NCI-H2227 treated with DMSO at 0.1 percent for 48 hours (cell line): ENCODE measurements at regions not wholly inside any gene's neighbourhood (a gene's known extent, or its start where the extent isn't known, plus 50 kb on each side); places are given as distances from the start of the nearest gene placed in this dataset.
"Not testable (repeated sequence)": the region's sequence is repeated elsewhere in the genome, so short reads cannot be mapped to it uniquely, and the experiment has no call there.

Experiments used
- DNase-seq: peaks from one replicate; lab custom pipeline; 2025; lab: John Stamatoyannopoulos, UW

DNA sequence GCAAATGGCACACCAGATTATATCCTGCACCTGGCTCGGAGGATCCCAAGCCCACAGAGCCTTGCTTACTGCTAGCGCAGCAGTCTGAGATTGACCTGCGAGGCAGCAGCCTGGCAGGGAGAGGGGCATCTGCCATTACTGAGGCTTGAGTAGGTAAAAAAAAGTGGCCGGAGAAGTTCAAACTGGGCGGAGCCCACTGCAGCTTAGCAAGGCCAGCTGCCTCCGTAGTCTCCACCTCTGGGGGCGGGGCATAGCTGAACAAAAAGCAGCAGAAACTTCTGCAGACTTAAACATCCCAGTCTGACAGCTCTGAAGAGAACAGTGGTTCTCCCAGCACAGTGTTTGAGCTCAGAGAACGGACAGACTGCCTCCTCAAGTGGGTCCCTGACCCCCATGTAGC, 85.4 kb upstream of the TMEM170B start:
- DNase-seq, result not testable (repeated sequence)

DNA sequence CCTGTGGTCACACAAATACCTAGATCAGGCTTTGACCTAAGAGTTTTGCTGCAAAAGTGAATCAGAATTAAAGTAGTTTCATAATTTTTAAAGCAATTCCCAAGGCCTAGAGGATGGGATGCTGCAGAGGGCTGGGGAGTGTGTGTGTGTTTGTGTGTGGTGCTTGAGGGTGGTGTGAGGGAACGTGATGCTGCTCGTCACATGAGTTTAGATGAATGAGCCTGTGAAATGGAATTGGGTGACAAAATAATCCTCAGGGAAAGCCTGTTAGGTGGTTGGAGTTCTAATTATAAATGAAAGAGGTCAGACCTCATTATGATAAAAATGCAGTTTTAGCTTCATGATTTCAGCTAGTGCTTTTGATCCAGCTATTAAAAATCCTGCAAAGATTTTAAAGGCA, 87.5 kb upstream of the TMEM170B start:
- no peak for DNase-seq

DNA sequence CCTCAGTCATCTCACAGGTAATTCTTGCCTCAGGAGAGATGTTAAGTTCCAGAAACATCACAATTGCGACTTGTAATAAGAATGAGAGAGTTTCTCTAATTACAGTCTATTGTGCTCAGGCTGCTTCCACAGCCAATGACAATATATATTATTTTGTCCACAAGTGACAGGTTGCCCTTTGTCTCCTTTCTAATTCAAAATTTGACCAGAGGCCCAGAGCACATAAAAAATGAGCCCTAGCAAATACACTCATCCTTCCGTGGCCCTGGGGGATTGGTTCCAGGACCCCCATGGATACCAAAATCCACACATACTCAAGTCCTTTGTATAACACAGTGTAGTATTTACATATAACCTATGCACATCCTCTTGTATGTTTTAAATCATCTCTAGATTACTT, 88.1 kb upstream of the TMEM170B start:
- no peak for DNase-seq

DNA sequence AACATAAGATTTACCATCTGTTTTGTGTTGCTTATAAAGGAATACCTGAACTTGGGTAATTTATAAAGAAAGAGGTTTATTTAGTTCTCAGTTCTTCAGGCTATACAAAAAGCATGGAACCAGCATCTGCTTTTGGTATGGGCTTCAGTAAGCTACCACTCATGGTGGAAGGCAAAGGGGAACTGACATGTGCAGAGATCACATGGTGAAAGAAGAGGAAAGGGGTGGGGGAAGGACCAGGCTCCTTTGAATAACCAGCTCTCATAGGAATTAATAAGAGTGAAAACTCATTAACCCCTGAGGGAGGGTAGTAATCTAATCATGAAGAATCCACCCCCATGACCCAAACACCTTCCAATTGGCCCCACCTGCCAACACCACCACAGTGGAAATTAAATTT, 89.5 kb upstream of the TMEM170B start:
- DNase-seq, result no peak

DNA sequence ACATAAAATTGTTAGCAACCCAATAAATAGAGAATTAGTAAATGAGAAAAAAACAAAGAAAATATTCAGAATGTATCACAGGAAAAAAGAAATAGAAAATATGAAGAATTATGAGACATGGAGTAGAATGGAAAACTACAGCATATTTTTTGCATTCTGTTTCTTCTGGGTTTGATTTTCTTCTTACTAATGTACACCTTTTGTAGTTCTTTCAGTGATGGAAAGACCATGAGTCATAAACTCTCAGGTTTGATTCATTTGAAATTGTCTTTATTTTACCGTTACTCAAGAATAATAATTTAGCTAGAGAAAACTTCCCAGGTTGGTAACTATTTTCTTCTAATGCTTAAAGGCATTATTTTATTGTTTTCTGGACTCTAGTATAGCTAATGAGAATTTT, 90.3 kb upstream of the TMEM170B start:
- DNase-seq, result no peak

DNA sequence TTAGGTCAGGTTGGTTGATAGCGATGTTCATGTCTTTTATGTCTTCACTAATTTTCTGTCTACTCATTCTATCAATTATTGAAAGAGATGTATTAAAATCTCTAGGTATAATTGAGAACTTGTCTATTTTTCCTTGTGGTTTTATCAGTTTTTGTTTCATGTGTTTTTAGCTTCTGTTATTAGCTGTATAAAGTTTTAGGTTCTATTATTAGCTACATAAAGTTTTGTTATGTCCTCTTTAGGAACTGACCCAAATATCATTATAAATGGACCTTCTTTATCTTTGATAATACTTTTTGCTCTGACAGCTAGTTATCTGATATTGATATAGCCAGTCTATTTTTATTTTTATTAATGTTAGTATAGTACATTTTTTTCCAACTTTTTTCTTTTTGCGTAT, 92.4 kb upstream of the TMEM170B start:
- no peak for DNase-seq

DNA sequence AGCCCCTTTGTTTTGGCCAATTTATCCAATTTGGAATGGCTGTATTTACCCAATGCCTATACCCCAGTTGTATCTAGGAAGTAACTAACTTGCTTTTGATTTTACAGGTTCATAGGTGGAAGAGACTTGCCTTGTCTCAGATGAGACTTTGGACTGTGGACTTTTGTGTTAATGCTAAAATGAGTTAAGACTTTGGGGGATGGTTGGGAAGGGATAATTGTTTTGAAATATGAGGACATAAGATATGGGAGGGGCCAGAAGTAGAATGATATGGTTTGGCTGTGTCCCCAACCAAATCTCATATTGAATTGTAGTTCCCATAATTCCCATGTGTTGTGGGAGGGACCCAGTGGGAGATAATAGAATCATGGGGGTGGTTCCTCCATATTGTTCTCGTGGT, 94.4 kb upstream of the TMEM170B start:
- not testable (repeated sequence) for DNase-seq

DNA sequence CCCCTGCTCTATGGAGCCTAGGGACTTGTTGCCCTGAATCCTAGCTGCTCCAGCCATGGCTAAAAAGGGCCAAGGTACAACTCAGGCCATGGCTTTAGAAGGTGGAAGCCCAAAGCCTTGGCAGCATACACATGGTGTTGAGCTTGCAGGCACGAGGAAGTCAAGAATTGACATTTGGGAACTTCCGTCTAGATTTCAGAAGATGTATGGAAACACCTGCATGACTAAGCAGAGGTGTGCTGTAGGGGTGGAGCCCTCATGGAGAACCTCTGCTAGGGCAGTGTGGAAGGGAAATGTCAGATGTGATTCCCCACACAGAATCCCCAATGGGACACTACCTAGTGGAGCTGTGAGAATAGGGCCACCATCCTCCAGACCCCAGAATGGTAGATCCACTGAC, 95.1 kb upstream of the TMEM170B start:
- no peak for DNase-seq

DNA sequence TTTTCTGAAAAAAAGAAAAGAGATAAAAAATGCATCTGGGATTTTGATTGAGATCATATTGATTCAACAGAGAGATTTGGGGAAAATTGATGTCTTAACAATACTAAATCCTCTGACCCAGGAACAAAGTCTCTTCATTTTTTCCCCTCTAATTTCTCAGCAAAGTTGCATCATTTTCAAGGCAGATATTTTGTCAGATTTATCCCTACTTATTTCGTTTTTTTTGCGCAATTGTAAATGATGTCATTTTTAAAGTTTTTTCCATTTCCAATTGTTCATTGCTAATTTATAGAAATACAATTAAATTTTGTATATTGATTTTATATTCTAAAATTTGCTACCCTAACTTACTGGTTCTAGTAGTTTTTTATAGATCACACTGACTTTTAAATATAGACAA, 97.7 kb upstream of the TMEM170B start:
- no peak for DNase-seq

DNA sequence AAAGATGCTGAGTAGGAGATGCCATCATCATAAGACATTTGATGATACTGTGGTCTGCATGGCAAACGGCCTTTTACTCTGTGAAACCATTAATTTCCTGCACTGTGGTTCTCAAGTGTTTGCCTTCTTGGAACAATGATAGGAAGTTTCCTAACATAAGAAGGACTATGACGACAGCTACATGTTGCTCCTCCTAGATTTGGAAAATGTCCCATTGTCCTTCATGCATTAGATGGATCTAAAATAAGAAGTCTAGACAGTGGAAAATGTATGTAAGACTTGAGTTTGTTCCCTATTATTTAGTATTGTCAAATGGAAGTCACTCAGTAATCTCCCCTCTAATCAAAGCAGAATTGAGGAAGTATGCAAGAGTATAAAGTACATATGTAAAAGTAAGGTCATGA, 98.5 kb upstream of the TMEM170B start:
- DNase-seq, result no peak

DNA sequence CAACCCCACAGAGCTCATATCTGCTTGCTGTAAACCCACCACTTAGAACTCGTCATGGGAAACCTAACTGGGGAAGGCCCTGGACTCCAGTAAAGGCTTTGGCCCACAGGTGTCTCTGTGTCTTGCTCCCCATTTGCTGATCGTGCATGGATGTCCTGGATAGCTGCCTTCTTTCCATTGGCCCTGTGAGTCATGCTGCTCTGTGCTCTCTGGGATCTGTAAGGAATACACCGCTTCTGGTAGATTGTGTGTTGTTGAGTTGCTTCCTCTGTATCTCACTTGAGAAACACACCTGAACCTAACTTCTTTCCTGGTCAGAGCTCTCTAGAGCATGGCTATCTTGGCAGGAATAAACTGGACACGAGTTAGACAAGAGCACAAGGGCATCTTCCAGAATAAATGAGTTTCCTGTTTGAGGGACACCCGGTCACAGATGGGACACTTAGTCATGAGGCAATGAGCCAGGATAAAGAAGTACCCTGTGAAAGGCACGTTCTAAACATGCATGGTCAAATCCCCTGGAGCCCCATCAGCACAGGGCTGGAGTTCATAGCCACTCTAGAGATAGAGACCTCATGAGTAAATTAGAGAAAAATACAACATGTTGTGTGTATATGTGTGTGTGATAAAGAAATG, 99.6 kb upstream of the TMEM170B start:
- no peak for DNase-seq

DNA sequence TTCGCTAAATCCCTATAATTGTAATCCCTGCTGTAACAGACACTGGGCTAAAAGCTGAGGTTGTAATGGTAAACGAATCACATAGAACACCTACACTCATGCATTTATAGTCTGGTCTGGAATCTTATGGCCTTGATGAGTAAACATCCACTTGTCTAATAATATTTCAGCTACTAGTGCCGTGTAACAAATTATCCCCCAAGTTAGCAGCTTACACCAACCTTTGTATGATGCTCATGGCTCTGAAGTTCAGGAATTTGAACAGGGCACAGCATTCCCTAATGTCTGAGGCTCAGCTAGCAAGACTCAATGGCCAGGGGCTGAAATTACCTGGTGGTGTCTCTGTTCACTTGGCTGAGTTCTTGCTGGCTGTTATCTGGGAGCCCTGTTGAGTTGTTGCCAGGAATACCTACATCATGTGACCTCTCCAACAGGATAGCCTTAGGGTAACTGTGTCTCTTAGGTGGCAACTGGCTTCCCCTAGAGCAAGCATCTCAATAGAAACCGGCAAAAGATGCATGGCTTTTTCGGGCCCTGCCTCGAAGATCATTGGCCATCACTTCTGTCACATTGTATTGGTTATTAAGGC, 100.9 kb upstream of the TMEM170B start:
- DNase-seq, result no peak

DNA sequence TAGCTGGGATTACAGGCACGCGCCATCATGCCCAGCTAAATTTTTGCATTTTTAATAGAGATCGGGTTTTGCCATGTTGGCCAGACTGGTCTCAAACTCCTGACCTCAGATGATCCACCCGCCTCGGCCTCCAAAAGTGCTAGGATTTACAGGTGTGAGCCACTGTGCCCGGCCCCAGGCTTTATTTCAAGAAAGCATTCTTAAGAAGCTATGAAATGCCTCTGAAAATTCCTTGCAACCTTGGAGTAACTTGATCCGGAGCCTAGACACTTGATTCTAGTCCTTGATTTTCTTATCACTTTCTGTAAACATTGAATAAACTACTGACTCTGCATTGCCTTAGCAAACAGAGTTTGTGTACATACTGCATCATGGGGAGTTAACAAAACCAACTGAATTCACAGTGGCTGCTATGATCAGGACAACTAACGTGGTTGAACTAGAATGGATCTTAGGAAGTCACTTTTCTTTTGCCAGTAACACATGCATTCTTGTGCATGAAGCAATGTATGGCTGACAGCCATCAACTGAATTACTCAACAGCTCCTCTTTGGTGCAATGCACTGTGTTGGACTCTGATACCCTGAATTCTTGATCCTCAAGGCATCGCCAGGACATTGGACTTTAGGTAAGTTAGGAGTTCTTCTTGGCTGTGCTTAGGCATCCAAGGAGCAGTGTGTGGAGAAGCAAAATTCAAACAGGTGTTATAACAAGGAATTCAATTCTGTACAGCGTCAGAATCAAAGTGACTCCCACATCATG, 102.8 kb upstream of the TMEM170B start:
- DNase-seq, result no peak

DNA sequence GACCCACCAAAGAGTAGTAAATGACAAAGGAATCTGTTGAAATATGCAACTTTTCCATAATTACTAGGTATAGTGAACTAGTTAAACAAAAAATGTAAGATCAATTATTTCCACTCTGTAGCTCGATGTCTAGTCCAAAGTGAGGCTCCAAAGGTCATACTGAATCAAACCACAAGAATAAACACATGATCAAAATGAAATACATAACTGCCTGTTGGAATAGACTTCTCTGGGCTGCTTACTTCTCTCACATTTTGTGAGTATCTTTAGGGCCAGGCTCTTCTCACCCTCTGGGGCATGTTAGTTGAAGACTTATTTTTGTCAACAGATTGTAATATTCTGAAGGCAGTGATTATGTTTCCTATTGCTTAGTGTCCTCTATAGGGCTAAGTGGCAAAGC, 103.7 kb upstream of the TMEM170B start:
- no peak for DNase-seq

DNA sequence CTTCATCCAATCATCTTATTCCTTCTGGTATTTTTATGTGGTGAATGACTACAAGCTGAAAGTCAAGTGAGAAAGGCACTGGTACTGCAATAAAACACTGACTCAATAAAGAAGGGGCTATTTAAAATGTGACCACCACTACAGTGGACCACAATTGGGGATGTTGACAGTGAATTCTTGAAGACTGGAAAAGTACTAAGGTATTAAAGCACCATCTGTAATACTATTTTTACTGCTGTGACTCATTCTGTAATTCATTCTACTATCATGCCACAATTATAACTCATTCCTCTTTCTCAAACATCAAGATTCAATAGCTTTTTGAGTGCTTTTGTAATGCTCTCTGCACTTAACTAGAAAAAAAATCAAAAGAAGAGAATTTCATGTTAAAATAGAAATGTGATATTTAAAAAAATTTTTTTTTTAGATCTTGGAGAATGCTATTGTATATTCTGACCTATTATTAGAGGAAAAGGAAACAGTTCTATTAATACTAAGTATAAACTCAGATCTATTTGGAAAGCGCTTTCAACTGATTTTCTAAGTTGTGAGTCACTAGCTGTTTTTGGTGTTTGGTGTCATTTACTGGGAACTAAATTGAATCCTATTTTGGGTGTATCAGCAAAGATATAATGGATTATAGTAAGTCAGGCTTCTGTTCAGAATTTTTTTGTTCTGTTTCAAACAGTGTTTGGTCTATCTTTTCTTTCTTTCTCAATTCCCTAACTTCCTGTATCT, 104.7 kb upstream of the TMEM170B start:
- DNase-seq, result no peak

DNA sequence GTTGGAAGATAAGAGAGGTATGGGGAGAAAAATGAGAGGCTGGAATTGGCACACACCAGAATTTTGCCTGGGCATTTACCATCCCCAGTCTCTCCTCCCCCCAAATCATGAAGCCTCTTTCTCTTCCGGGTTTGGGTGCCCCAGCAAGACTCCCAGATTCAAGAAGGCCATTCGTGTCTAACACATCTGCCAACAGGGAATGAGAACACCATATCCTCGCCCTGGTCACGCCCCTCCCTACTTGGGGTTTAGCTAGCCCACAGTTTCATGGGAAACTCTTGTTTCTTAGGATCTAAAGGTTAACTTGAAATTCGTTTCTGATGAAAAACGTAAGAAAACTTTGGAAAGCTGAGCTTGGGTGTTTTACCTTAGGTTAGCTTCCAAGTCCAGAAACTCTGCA, 105.5 kb upstream of the TMEM170B start:
- DNase-seq, result no peak

DNA sequence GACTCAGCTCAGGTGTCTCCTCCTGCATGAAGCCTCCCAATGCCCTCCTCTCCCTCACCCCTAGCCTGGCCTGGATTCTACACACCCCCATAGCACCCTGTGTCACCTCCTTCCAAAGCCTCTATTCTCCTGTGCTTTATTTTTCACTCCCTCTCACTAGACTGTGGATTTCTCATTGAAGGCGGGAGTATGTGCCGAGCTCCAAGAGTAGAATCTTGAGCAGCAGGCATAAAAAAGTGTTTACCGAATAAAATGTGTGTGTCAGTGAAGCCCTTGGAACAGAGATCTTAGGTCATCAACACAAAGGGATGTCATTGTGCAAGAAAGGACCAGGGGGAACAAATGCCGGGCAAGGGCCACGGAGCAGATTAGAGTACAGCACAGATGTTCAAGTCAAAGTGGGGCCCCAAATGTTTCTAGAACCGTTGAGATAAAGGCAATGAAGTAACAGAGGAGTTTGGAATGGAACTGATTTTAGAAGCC, 106.1 kb upstream of the TMEM170B start:
- no peak for DNase-seq

DNA sequence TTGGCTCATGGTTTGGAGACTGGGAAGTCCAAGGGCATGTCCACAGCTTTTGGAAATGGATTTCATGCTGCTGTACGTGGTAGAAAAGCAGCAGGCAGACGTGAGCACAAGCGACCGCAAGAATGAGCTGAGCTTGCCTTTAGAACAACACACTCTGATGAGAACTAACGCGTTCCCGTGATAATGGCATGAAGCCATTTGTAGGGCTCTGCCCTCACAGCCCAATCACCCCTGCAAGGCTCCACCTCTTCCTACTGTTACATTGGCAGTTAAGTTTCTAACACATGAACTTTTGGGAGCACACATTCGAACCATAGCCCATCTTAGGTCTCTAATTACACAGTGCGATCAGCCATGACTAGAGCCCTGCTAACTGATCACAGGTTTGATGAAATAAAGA, 107.5 kb upstream of the TMEM170B start:
- no peak for DNase-seq

DNA sequence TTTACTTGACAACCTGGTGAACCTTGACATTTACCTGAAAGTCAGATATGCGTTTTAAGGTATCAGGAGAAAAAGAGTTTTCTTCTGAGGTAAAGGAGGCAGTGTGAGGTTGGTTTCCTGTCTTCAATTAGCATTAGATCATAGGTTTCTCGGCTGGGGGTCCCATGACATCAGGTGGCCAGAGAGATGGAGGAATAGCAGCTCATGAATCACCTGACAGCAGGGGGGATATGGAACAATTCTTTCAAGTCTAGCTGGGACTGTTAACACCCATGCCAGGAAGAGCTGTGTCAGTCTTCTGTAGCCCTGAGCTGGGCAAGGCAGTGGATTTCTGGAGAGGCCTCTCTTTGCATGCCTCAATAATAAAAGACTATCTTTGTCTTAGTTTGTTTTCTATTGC, 108.0 kb upstream of the TMEM170B start:
- DNase-seq, result no peak

DNA sequence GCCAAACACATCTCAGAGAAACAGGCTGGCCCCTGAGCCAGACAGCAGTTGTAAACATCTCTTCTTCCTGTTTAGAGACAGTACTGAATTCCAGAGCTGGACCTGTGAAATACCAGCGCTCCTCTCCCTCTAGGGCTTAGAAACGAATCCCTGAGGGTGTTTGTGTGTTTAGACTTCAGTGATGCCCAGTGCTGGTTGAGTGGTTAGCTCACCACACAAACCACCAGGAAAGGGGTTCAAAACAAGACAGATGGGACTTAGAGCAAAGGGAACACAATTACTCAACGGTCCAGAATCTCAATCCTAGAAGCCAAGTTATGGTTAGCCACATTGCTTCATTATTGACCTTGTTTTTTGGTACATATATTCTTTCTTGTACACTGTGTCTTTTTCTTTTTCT, 108.7 kb upstream of the TMEM170B start:
- DNase-seq, result no peak

DNA sequence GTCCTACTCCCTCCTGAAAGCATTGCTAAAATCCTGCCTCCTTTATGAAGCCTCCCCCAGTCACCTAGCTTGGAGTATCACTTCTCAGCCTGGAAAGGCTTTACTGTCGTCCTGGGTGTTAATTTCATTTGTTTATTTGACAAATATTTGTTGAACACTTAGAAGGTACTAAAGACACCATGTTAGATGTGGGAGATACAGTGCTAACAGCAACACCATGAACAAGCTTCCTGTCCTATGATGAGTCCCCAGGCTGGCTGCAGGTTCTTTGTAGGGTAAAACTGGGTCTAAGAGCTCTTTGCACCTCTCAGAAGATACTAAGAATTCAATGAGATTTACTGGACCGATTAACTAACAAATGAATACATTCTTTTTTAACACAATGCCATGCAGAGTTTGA, 109.2 kb upstream of the TMEM170B start:
- no peak for DNase-seq

DNA sequence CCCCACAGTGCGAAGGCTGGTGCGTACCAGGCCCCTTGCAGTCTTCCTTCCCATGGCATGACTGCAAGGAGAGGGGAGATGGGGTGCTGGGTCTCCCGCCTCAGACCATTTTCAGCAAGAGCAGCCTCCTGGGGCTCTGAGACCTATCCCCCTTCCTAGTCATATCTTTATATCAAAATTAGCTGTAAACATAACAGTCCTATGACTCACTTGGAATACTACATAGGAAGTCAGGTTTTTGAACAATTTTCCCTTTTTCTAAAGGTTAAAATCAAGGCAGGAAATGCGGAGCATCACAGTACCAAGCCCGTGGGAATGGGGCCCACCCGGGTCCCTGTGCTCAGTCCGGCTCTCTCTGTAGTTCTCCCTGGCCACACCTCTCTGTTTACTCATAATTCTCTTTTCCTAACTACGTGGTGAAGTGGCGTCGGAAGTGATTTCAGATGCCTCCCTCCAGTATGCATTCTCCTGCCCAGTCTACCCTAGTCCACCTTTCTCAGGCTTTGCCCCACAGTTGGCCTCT, 109.8 kb upstream of the TMEM170B start:
- DNase-seq, result no peak
